NT2/D1 (cell line): ENCODE measurements at regions not wholly inside any gene's neighbourhood (a gene's known extent, or its start where the extent isn't known, plus 50 kb on each side); places are given as distances from the start of the nearest gene placed in this dataset.
"Not testable (repeated sequence)": the region's sequence is repeated elsewhere in the genome, so short reads cannot be mapped to it uniquely, and the experiment has no call there.

Experiments
- SUZ12 ChIP-seq: IDR thresholded peaks from 2 replicates; pipeline ENCODE4 v1.6.1; 2011; ENCODE audit not compliant: insufficient read length, insufficient read depth; ENCODE audit errors: extremely low read depth
- YY1 ChIP-seq: IDR thresholded peaks from 2 replicates; pipeline ENCODE4 v1.6.1; 2011; ENCODE audit not compliant: insufficient read length, insufficient read depth
- ZNF274 ChIP-seq: IDR thresholded peaks from 2 replicates; pipeline ENCODE4 v1.6.1; 2011; ENCODE audit warnings: mild to moderate bottlenecking, low read depth, low read length

DNA sequence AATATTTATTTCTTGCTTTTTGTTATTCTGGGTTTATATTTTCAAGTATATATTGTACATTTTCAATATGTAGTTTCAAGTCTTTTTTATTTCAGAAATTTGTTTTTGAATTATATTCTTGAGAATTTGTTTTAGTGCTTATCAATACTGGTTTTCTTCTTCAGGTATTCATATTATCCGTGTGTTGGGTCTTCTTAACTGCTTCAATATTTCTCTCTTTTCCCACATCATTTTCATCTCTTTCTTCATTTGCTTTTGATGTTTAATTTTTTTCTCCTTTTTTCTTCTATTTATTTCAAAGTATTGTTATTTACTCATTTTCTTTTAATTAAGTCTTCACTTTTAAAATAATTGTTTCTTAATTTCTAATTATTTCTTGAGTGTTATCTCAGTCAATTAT, 367.8 kb downstream of the GPAT3 start:
- TF ChIP-seq SUZ12, YY1, ZNF274: not testable (repeated sequence)
